HG03378 (cell line): ENCODE measurements at regions not wholly inside any gene's neighbourhood (a gene's known extent, or its start where the extent isn't known, plus 50 kb on each side); places are given as distances from the start of the nearest gene placed in this dataset.
"Not testable (repeated sequence)": the region's sequence is repeated elsewhere in the genome, so short reads cannot be mapped to it uniquely, and the experiment has no call there.

Source experiments
- ATAC-seq: cut with Tn5 transposase; IDR thresholded peaks from one replicate; pipeline ENCODE4 v1.9.1; 2021; ENCODE audit warnings: mild to moderate bottlenecking, moderate library complexity; ENCODE audit not compliant: unreplicated experiment

DNA sequence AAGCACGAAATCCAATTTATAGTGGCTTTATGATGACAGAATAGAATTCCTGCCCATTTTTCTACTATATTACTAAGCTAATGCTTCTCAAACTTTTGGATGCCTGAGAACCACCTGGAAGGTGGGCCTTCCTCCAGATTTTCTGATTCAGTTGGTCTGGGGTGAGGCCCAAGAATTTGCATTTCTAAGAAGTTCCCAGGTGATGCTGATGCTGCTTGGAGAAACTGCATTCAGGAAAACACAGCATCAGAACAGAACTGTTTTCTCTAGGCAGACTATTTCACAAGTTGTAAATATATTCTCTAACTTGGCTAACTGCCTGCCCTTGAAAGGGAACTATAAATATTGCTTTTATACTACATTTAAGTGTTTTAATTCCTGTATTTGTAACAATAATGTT lies 644.9 kb upstream of the DPPA4 start:
- ATAC-seq, result no peak

DNA sequence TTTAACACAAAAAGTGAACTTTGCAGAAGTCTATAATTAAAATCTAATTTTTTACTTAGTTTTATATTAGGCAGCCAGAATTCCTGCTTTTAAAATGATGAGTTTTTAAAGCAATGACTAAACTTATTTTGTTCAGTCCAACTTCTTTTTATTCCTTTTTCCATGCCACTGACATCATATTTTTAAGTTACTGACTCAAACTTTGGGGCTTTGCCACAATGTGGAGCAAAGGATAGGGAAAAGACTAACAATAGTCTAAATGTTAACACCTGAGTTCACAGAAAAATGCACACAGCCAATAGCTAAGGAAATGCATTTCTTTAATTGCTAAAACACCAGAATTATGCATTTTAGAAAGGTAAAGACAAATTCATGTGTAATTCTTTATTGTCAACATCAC lies 647.6 kb upstream of the DPPA4 start:
- no peak for ATAC-seq

DNA sequence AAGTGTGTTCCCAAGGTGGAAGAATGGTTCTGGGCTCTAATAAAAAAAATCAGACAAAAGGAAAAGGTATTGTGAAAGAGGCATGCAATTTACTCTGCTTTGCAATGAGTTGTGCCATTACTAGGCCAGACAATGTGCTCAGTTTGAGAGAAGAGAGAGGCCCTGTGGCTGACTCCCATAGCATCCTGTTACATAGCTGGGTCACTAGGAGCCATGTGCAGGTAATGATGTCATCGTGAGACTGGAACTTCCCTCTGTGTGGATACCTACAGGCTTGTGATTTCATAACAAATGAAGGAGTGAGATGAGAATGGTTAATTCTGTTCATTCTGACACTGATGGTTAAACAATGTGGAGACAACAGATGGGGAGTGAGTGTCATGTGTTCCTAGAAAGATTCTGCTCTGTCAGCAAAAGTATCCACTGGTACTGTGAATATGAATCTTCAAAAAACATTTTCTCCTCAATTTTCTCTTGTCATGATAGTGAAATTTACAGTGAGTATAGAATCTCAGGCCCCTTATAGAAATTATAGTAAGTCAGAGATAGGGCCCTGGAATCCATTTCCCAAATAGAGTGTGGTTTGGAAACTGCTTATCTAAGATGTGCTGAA lies 648.7 kb upstream of the DPPA4 start:
- ATAC-seq, result no peak

DNA sequence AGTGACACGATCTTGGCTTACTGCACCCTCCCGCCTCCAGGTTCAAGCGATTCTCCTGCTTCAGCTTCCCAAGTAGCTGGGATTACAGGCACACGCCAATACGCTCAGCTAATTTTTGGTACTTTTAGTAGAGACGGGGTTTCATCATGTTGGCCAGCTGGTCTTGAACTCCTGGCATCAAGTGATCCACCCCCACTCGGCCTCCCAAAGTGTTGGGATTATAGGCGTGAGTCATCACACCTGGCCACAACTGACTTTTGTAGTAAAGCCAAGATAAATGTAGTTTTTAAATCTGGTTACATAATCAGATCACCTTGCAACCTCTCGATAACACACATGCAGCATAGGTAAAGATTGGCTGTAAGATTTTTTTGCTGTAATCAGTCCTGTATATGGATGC lies 657.5 kb upstream of the DPPA4 start:
- no peak for ATAC-seq

DNA sequence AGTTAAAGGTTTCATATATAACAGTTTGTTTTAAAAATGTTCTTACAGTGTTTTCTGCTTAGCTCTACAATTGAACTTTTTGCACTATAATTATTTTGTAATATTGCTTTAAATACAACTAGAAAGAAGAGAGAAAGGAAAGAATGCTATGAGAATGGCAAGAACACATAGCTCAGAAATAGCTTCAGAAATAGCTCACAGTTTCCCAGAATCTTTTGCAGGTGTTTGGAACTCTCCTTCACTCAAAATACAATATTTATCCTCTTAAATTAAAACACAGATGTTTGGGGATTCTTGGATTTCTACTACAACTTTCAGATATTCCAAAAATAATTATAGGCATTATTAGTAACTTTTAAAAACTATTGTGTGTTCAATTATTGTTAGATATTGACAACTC lies 658.0 kb upstream of the DPPA4 start:
- ATAC-seq, result no peak

DNA sequence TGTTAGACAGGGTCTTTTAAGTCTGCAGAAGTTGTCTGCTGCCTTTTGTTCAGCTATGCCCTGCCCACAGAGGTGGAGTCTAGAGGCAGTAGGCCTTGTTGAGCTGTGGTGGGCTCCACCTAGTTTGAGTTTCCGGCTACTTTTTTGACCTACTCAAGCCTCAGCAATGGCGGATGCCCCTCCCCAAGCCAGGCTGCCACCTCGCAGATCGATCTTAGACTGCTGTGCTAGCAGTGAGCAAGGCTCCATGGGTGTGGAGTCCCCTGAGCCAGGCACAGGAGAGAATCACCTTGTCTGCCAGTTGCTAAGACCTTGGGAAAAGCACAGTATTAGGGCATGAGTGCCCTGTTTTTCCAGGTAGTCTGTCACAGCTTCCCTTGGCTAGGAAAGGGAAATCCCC lies 664.6 kb upstream of the DPPA4 start:
- ATAC-seq, result not testable (repeated sequence)

DNA sequence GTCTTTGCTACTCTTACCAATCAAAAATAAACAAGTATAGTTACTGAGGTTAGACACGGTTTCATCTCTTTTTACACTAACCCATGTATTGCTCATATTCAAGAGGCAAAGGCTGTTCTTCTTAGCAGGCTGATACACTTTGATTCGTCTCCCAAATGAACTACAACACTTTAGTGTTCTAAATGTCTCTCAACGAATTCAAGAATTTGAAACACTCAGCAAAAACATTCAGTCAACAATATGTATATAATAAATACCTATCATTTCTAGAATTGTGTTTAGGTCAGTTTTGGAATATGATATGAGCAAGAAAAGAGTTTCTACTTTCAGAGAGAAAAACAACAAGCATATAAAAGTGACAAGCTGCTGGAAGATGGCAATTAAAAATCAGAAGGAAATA lies 669.6 kb upstream of the DPPA4 start:
- ATAC-seq, result no peak

DNA sequence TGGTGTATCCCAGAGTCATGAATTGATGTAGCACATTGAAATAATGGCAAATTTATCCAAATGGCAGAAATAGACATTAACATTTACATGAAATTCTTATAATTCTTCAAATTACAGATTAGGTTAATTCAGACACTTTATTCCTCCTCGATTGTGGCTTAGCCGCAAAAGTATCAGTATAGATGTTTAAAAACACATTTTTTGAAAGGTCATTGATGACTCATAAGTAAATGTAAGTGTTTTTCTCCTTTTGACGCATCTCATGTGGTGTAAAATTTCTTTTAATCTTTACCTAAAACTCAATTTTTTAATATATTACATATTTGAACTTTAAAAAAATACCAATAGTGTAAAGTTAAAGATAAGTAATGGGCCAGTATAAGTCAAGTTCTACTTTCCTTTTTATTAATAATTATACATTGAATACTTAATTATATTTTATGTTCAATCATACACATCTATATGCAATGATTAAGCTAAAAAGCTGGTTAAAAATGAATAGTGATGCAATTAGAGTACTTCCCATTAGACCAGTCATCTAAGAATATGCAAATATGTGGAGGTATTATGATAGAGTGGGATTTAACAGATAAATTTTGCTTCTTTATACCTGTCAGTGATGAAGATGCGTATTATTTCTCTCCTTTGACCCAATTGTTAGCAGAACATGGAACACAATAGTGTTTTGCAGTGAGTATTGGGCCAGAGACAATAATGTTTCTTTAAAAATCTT lies 678.1 kb upstream of the DPPA4 start:
- ATAC-seq, result no peak

DNA sequence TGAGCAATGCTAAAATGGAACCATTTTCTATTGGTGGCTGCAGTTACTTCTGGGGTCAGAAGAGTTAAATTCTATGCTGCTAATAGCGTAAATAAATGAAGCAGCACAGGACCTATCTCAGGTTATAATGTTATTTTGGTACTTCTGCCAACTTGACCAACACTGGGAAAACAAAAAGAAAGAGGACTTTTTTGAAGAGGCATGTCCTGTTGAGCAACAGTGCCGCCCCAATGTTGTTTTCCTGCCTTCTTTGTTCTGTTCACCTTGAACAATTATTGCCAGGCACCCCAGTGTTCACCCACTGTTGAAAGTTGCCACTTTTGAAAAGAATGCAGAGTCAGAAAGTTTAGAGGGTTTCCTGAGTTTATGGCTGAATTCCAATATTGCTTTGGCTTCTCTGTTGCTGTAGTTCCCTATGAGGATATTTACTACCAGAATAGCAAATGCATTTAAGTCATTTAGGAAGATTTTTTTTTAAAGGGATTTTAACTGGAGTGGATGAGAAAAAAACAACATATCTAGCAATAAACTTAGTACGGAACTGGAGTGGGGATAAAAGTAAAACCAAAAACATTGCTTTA lies 679.0 kb upstream of the DPPA4 start:
- no peak for ATAC-seq

DNA sequence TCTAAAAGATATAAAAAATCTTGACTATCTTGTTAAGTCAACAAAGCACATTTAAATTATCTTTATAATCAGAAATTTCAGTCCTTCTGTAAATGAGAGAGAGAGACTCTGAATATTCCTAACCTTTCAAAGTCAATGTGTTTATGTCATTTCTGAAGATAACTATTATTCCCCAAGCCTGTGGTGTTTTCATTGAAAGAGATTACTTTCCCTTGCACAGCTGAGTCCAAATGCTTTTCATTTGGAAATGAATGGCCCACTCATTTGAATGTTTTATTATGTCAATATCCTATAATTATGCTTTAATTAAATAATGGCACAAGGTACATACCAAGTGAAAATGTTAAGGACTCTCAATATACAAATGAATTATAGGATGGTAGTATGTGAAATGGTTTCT lies 680.0 kb upstream of the DPPA4 start:
- no peak for ATAC-seq

DNA sequence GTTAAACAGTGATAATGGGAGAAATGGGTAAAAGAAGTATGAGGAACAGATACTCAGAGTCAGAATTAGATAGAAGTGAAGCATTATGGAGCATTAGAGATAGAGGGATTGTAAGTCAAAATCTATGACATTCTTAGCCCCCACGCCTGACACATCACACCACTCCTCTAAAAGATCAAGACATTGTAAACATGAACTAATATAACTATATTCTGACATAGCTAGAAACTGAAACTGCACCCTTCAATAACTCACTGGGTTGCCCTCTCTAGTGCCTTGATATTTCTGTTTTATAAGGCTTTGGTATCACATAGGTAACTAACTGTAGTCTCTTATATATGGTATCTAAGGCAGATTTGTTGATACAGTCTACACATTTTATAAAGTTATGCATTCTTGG lies 684.3 kb upstream of the DPPA4 start:
- ATAC-seq, result no peak

DNA sequence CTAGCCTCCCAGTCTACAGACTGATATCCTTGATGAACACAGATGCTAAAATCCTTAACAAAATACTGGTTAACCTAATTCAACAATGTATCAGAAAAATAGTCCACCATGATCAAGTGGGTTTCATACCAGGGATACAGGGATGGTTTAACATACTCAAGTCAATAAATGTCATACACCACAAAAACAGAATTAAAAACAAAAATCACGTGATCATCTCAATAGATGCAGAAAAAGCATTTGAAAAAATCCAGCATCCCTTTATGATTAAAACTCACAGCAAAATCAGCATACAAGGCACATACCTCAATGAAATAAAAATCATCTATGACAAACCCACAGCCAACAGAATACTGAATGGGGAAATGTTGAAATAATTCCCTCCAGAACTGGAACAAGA lies 685.7 kb upstream of the DPPA4 start:
- ATAC-seq, result not testable (repeated sequence)

DNA sequence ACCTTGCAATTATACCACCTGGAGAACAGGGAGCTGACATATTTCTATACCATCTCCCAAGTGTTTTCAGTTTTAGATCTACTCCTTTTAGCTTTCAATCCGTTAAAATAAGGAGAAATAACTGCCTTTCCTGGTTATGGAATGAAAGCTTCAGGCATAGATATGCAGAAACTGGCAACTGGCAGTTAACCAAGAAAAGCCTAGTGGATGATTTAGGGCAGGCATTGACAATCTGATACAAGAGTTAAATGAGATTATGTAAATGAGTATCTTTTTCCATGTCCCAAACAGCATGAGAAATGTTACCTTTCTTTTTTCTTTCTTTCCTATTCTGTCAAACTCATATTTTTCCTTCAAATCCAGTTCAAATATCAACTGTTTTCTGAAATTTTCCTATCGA lies 689.1 kb upstream of the DPPA4 start:
- ATAC-seq, result no peak

DNA sequence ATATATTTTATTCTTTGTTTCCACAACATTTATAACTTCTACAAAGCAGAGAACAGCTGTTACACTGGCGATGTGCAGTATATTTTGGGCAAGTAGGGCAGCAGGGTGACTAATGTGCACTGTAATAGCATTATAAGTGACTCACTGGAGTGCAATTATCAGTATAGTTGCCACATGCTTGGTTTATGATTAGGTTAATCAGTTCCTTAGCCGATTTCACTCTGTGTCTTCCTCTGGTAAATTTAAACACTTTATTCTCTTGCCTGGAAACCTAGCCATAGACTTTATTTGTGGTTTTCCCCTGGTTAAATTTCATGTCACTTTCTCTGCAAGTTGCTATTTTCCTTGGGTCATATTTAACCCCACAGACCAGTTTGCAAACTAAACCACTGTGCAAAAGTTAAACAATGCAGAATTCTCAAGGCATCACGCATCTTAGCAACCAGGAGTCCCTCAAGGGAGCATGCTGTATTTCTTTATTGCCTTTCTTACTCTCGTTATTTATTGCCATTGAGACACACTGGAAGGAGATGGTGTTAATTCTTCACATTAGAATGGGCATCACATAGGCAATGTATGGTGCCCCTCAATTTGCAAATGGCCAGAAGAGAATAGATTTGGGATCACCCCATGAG lies 690.2 kb upstream of the DPPA4 start:
- ATAC-seq, result no peak

DNA sequence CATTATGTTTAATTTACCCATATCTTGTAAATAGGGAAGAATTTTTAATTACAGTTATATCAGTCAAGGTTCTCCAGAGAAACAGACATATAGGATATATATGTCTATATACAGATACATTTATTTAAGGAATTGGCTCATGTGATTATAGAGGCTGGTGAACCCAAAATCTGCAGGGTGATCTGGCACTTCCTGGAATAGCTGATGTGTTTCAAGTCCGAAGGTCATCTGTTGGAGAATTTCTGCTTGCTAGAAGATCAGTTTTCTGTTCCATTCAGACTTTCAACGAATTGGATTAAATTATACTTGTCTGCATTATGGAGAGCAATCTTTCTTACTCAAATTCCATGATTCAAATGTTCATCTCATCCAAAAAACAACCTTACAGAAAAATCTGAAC lies 694.6 kb upstream of the DPPA4 start:
- no peak for ATAC-seq

DNA sequence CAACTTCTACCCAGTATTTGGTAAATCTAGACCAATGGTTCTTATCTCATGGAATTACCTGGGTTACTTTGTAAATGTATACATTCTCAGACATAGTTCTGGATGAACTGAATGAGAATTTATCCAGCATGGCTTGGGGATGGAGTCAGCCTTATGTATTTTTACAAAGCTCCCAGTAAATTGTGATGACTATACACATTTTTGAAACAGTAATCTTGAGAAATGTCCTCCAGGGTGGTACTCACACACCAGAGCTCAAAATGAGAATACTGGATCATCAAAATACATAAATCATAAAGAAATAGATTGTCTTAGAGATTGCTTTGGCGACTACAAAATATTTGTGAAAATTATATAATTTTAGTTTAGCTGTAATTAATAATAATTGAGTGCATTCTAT lies 722.1 kb upstream of the DPPA4 start:
- ATAC-seq, result no peak

DNA sequence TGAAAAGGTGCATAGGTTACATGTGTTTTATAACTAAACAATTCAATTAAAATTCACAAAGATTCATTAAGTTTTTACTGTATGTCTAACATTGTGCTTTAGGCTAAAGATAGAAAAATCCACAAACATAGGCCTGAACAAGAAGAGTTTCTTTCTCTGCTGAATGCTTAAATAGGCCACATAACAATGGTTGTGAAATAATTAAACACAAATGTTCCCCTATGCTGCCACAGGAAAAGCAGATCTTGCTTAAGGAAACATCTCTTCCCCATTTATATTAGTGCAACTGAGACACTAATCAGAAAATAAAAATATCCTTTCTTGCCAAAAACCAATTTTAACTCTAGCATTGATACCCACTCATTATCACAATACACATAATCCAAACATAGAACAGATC lies 725.4 kb upstream of the DPPA4 start:
- no peak for ATAC-seq

DNA sequence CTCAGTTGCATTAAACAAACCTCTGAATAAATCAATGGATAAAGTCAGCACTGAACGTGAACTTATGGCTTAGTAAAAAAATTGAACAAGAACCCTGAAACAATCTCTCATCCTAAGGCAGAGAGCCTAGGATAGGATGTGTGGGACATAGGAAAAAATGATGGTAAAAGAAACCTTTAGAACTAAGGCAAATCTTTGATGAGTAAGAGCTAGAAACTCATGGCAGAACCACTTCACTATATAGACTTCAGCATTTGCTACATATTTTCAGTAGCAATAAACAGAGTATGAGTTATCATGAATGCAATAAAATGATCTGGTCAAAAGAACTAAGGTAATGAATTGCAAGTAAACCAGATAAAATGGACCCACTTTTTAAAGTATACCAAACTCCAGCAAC lies 725.8 kb upstream of the DPPA4 start:
- ATAC-seq, result no peak

DNA sequence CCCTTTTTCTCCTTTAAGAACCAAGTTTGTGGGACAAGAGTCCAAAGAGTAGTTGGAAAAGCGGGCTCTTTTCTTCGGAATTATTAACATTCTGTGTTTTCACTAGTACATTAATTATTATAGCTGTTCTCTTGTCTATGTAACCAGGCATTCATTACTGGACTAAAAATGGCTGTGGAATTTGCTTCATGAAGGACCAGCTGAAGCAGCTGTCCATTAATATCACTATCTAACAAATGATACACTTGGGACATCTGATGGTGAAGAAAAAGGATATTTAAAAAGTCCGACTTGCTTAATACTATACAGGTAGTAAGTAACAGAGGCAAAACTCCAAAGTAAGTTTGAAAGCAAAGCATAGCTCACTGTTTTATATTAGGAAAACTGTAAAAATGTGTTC lies 728.9 kb upstream of the DPPA4 start:
- ATAC-seq, result no peak

DNA sequence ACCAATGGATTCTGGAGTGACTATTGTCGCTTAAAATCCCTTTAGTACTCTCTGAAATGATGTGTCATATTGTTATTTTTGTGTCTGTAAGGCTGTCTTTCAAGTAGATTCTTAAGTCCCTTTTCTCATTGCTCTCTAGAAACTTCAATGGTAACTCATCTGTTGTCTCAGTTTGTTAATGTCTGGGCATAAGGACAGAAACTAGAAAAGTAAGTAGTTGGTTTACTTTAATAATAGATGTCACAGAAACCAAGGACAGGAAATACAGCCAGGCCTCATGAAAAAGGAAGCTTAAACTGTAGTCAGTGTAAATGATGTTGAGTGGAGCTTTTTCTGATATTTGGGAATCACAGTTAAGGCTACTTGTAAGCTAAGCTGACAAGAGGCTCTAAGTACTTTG lies 730.2 kb upstream of the DPPA4 start:
- ATAC-seq, result no peak

DNA sequence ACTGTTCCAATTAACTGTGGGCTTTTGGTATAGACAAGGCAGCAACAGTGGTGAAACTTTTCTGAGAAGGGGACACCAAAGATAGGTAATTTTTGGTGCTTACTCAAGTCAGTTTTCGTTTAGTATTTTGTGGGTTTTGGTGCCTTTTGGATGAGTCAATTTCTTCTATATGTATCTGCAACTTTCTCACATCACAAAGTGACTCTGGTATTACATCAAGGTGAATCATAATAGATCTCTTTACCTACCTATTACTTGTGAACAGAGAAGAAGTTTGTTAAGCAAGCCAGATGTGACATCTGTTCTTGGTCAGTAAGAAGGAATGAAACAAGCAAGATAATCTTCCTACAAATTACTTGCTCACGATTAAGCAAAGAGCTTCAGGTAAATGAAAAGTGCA lies 732.4 kb upstream of the DPPA4 start:
- ATAC-seq, result no peak
